ENCODE measurements at regions not wholly inside any gene's neighbourhood (a gene's known extent, or its start where the extent isn't known, plus 50 kb on each side); places are given as distances from the start of the nearest gene placed in this dataset.

- no TSS peak for BruUV-seq (replicated peaks)
- peaks cover 9% of the 10 kb centered on the region for H3K9me3 Mint-ChIP-seq (ENCODE audit: low read depth, unreplicated experiment)
- no peaks in the 10 kb centered on the region for H3K27me3 Mint-ChIP-seq (ENCODE audit: unreplicated experiment)
- CTCF ChIA-PET, result no interaction called here
- no peak for TF ChIP-seq CTCF (IDR thresholded peaks at IDR 0.05; ENCODE audit: unreplicated experiment)
- H3K27ac Mint-ChIP-seq (ENCODE audit: unreplicated experiment), result no peak overlapping the region
- DNase-seq, result no peak
- H3K36me3 Mint-ChIP-seq (ENCODE audit: insufficient read depth, unreplicated experiment), result no peaks in the 10 kb centered on the region
- intact Hi-C loops (cut with micrococcal nuclease; ENCODE audit: unreplicated experiment), result no loop called here
- H3K4me3 Mint-ChIP-seq (ENCODE audit: low read depth, unreplicated experiment), result no peak overlapping the region
- no peaks in the 10 kb centered on the region for H3K4me1 Mint-ChIP-seq (ENCODE audit: low read depth, unreplicated experiment)
Measured at GRCh38 chr2:60095202-60095815, 458.1 kb downstream of the BCL11A start.

GRCh38 chr2:60094450-60094929 lies 459.0 kb downstream of the BCL11A start:
- H3K4me1 Mint-ChIP-seq (ENCODE audit: low read depth, unreplicated experiment), result no peaks in the 10 kb centered on the region

GRCh38 chr2:60092781-60093180 lies 460.7 kb downstream of the BCL11A start:
- CTCF ChIA-PET, result no interaction called here
- no peak for DNase-seq
- Mint-ChIP-seq H3K27ac (ENCODE audit: unreplicated experiment) (no peak overlapping the region), H3K4me1 (ENCODE audit: low read depth, unreplicated experiment) (no peaks in the 10 kb centered on the region), H3K4me3 (ENCODE audit: low read depth, unreplicated experiment) (no peak overlapping the region), H3K36me3 (ENCODE audit: insufficient read depth, unreplicated experiment) (no peaks in the 10 kb centered on the region), H3K27me3 (ENCODE audit: unreplicated experiment) (no peaks in the 10 kb centered on the region), H3K9me3 (ENCODE audit: low read depth, unreplicated experiment) (peaks cover 6% of the 10 kb centered on the region)
- intact Hi-C loops (cut with micrococcal nuclease; ENCODE audit: unreplicated experiment), result no loop called here
- no TSS peak for BruUV-seq (replicated peaks)
- TF ChIP-seq CTCF (IDR thresholded peaks at IDR 0.05; ENCODE audit: unreplicated experiment), result no peak

More at GRCh38 chr2:60094450-60094929, 459.0 kb downstream of the BCL11A start:
- peak; percentile 22 for DNase-seq
- no peak overlapping the region for H3K27ac Mint-ChIP-seq (ENCODE audit: unreplicated experiment)
- no peak overlapping the region for H3K4me3 Mint-ChIP-seq (ENCODE audit: low read depth, unreplicated experiment)
- TF ChIP-seq CTCF (IDR thresholded peaks at IDR 0.05; ENCODE audit: unreplicated experiment), result no peak
- H3K9me3 Mint-ChIP-seq (ENCODE audit: low read depth, unreplicated experiment), result peaks cover 9% of the 10 kb centered on the region
- H3K27me3 Mint-ChIP-seq (ENCODE audit: unreplicated experiment), result no peaks in the 10 kb centered on the region
- no TSS peak for BruUV-seq (replicated peaks)
- CTCF ChIA-PET, result no interaction called here
- no peaks in the 10 kb centered on the region for H3K36me3 Mint-ChIP-seq (ENCODE audit: insufficient read depth, unreplicated experiment)
- intact Hi-C loops (cut with micrococcal nuclease; ENCODE audit: unreplicated experiment), result no loop called here

GRCh38 chr2:60091894-60092293 lies 461.6 kb downstream of the BCL11A start:
- H3K9me3 Mint-ChIP-seq (ENCODE audit: low read depth, unreplicated experiment), result peaks cover 4% of the 10 kb centered on the region
- CTCF ChIA-PET, result no interaction called here
- H3K4me1 Mint-ChIP-seq (ENCODE audit: low read depth, unreplicated experiment), result no peaks in the 10 kb centered on the region
- no TSS peak for BruUV-seq (replicated peaks)
- H3K4me3 Mint-ChIP-seq (ENCODE audit: low read depth, unreplicated experiment), result no peak overlapping the region
- no peaks in the 10 kb centered on the region for H3K27me3 Mint-ChIP-seq (ENCODE audit: unreplicated experiment)
- no peak for DNase-seq
- no peak for TF ChIP-seq CTCF (IDR thresholded peaks at IDR 0.05; ENCODE audit: unreplicated experiment)
- H3K27ac Mint-ChIP-seq (ENCODE audit: unreplicated experiment), result no peak overlapping the region
- intact Hi-C loops (cut with micrococcal nuclease; ENCODE audit: unreplicated experiment), result no loop called here
- no peaks in the 10 kb centered on the region for H3K36me3 Mint-ChIP-seq (ENCODE audit: insufficient read depth, unreplicated experiment)

Data from Calu3 (cell line).